ENCODE measurements at regions not wholly inside any gene's neighbourhood (a gene's known extent, or its start where the extent isn't known, plus 50 kb on each side); places are given as distances from the start of the nearest gene placed in this dataset.
A peak's percentile ranks its signal among the peaks of the same experiment; 100 is the strongest.

DNA sequence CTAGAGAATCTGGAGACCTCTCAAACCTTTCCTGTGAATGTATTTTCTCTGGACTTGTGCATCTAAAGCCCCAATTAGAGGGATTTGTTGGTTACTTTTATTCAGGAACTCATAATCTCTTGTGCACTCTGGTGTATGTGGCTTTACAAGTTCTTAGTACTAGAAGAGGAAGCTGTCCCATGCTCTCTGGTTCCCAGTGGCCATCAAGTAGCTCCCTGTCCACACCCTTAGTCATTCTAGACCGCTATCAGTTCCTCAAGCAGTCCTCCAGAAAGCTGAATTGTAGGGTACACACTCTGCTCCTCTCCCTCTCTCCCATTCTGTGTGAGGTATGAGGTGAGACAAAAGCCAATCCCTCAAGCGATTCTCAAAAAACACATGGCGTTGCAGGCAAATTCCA lies 470.3 kb downstream of the PTPRC start:
- no peak for DNase-seq (ENCODE audit: low read depth)

GRCh38 chr1:199112365-199112764 lies 473.5 kb downstream of the PTPRC start:
- DNase-seq (ENCODE audit: low read depth), result no peak

GRCh38 chr1:199113265-199113869 lies 474.5 kb downstream of the PTPRC start:
- DNase-seq (ENCODE audit: low read depth), result peak; percentile 46

DNA sequence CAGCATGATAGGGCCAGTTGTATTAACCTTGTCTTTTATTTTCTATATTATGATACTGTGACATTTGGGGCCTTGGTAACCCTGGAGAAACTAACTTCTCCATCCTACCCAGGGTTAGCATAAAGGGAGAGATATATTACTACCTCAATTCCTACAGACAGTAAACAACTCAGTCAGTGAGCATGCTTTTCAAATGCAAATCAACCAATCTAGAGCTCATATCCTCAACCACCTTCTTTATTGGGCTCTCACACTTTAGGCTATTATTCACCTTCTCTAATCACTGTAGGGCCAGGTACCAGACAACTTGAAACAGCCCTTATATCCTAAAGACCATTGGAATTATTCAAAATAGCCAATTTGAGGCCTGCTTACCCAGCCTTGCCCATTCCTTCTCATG lies 477.6 kb downstream of the PTPRC start:
- DNase-seq (ENCODE audit: low read depth), result no peak

GRCh38 chr1:199121047-199121446 lies 482.2 kb downstream of the PTPRC start:
- no peak for DNase-seq (ENCODE audit: low read depth)

GRCh38 chr1:199122085-199122484 lies 483.2 kb downstream of the PTPRC start:
- DNase-seq (ENCODE audit: low read depth), result no peak

- no peak for DNase-seq (ENCODE audit: low read depth)
Observed at GRCh38 chr1:199122532-199123311, 483.9 kb downstream of the PTPRC start.

- no peak for DNase-seq (ENCODE audit: low read depth)
Observed at GRCh38 chr1:199123615-199124014, 484.8 kb downstream of the PTPRC start.

GRCh38 chr1:199124351-199124750 lies 485.5 kb downstream of the PTPRC start:
- no peak for DNase-seq (ENCODE audit: low read depth)

DNA sequence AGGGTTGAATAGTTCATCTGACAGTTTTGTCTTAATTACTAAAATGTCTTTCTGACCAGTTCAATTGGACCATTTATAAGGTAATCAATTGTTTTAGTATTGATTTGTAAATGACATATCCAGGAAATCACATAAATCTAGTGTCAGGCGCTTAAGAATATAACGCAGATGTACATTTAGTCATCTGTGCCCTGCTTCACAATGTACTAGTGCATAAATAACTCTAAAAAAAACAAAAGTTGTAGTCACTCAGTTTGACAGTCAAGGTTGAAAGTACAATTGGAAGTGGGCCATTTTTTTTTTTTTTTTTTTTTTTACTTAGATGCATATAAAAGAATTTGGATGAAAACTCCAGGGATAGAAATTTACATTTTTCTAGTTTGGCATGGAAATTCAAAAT lies 490.4 kb downstream of the PTPRC start:
- no peak for DNase-seq (ENCODE audit: low read depth)

- no peak for DNase-seq (ENCODE audit: low read depth)
Observed at GRCh38 chr1:199132006-199132405, 493.2 kb downstream of the PTPRC start.

GRCh38 chr1:199135901-199136300 lies 497.1 kb downstream of the PTPRC start:
- DNase-seq (ENCODE audit: low read depth), result no peak

GRCh38 chr1:199138061-199138460 lies 499.2 kb downstream of the PTPRC start:
- no peak for DNase-seq (ENCODE audit: low read depth)

DNA sequence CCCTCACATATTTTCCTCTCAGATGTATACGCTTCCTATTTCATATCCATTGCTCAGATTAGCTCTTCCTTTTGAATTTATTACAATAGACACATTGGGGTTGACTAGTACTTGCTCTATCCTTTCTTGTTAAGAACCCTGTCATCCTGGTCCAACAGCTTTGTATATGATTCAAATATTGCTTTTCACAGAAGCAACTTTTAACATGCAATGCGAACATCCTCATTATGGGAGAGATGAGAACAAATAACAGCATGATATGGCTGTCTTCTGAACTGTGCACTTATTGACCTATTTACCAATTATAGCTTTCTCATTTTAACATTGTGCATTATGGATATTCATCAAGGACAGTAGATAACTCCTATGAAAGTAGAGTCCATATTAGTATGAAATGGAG lies 510.8 kb downstream of the PTPRC start:
- no peak for DNase-seq (ENCODE audit: low read depth)

GRCh38 chr1:199150756-199151155 lies 511.9 kb downstream of the PTPRC start:
- no peak for DNase-seq (ENCODE audit: low read depth)

DNA sequence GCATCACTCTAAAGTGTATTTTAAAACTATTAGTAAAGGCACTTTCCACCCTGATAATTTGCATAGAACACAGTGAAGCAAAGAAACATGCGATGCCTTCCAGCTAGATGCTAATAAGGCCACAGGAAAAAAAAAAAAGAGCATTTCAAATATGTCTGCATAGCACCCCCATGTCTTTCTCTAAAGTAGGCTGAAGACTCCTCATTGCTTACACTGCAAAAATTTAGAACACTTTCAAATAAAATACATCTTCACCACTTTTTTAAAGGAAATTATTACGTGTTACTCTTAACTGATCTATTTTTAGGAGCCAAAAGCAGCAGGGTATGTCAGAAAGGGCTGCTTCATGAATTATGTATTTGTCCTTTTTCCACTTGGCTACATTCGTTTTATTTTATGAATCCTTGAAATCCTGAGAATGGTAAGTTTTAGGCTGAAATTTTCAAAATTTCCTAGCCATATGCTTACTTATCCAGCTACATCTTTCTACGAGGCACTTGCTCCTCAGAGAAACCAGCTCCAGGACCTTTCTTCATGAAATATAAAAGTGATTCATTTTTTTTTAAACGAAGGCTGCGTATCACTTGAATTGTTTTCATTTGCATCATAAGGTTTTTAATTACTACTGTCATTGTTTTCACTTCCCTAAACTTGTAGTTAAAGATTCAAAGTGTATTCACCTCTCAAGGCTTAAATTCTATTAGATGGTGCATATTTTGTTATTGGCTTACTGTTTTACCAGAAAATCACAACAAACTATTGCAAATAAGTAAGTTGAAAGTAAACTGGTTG lies 513.0 kb downstream of the PTPRC start:
- no peak for DNase-seq (ENCODE audit: low read depth)

DNA sequence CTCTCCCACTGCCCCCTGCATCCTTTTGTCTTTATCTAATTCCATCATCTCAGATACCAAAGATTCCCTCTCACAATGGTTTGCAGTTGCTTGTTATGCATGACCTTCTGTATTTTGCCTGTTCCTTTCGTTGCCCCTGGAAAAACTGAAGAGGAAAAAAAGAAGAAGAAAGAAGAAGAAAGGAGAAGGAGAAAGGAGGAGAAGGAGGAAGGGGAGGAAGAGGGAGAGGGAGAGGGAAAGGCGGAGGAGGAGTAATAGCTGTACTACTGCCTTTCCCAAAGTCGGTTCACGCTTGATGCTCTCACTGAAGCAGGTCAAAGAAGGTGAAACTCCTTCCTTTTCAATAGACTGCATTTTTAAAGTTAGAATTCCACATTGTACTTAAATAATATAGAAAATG lies 513.8 kb downstream of the PTPRC start:
- DNase-seq (ENCODE audit: low read depth), result no peak

GRCh38 chr1:199155166-199156019 lies 516.6 kb downstream of the PTPRC start:
- DNase-seq (ENCODE audit: low read depth), result no peak

DNA sequence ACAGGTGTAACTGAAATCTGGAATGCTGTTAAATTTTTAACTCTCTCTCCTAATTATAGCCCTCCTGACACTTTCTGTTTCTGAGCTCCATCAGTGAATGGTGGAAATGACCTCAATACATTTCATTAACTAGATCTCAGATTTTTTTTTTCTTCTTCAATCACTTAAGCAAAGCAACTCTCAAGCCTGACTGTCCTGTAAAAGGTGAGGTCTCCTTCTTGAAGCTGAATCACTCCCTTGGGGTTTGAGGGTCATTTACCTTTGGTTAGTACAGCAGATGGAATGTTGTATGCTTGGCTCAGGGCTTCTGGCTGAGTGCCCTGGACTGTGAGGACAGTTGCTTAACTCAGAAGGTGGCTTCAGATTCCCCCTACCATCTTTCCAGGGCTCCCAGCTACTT lies 518.7 kb downstream of the PTPRC start:
- DNase-seq (ENCODE audit: low read depth), result no peak

- DNase-seq (ENCODE audit: low read depth), result no peak
Observed at GRCh38 chr1:199160521-199161318, 521.9 kb downstream of the PTPRC start.

GRCh38 chr1:199161319-199161680 lies 522.5 kb downstream of the PTPRC start:
- no peak for DNase-seq (ENCODE audit: low read depth)
